ENCODE measurements at regions not wholly inside any gene's neighbourhood (a gene's known extent, or its start where the extent isn't known, plus 50 kb on each side); places are given as distances from the start of the nearest gene placed in this dataset.

DNA sequence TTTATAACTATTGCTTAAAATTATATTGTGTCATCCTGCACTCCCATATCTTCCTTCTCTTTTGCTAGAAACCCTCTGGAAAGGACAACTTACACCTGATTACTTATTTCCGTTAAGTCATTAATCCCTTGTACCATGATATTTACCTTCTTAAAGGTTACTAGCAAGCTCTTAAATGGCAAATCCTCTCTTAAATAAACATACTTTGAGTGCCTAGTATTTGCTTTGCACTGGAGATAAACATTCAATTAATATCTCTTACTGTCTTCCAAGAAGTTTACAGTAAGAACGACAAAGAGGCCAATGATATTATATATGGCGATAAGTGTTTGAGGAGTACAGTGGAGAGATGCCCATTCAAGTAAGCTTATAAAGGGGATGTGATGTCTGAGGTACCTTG lies 278.3 kb downstream of the HGF start:
- POLR2A ChIA-PET, result no interaction called here
- BruUV-seq (replicated peaks), result no TSS peak
- intact Hi-C loops (cut with micrococcal nuclease), result no loop called here

More for the DNA sequence above, 278.3 kb downstream of the HGF start:
- dilution Hi-C loops (cut with MboI; ENCODE audit: extremely low pct_ligation_motif_present, low sequenced_read_pairs), result no loop called here
- Histone ChIP-seq H3K4me2 (ENCODE audit: insufficient read depth, low read length) (no peak overlapping the region), H3K27ac (ENCODE audit: insufficient read depth, low read depth, low read length) (no peak overlapping the region), H3K36me3 (ENCODE audit: control insufficient read depth in 2 of 2, extremely low read depth in 1 of 2, insufficient read depth in 2 of 2, low read length in 2 of 2) (no peaks in the 10 kb centered on the region), H3K9me1 (replicated peaks; ENCODE audit: control insufficient read depth, extremely low read depth, insufficient read depth, low read length) (no peaks in the 10 kb centered on the region), H4K20me1 (replicated peaks; ENCODE audit: control insufficient read depth, extremely low read depth, insufficient read depth, low read length) (no peaks in the 10 kb centered on the region), H3K9ac (replicated peaks; ENCODE audit: extremely low read depth, insufficient read depth, low read length) (no peak overlapping the region), H3K4me3 (replicated peaks in 1 of 3; ENCODE audit: insufficient read depth in 1 of 3, low read depth in 1 of 3, low read length in 3 of 3) (no peak overlapping the region), H2AFZ (ENCODE audit: low read depth, low read length) (no peak overlapping the region), H3K4me1 (ENCODE audit: control insufficient read depth, extremely low read depth, insufficient read depth, low read length) (no peaks in the 10 kb centered on the region), H3K27me3 (ENCODE audit: control insufficient read depth in 2 of 2, insufficient read depth in 2 of 2, low read length in 2 of 2) (no peaks in the 10 kb centered on the region), H3K79me2 (ENCODE audit: control insufficient read depth, insufficient read depth, low read length) (no peaks in the 10 kb centered on the region), H3K9me3 (replicated peaks; ENCODE audit: control insufficient read depth, insufficient read depth, low read length) (no peaks in the 10 kb centered on the region)
- CTCF ChIA-PET, result interaction anchor here (0.8 to 1.5 kb wide), 5 partner anchors 8 to 523 kb away, joined by 3 to 6 read pairs (median 4); no protein-coding TSS in a partner anchor
- DNase-seq (ENCODE audit: low read depth, low spot score), result no peak
- FAIRE-seq, result no peak
- TF ChIP-seq JUN (IDR thresholded peaks at IDR 0.05; ENCODE audit: borderline replicate concordance, insufficient read depth, insufficient read length, low read depth) (no peak), POLR2AphosphoS5 (IDR thresholded peaks at IDR 0.05; ENCODE audit: insufficient read depth, low read depth, low read length) (no peak), EZH2 (IDR thresholded peaks at IDR 0.05; ENCODE audit: borderline replicate concordance, low read depth, low read length, severe bottlenecking) (no peak), POLR2A (IDR thresholded peaks at IDR 0.05; ENCODE audit: low read depth, low read length) (no peak), FOS (IDR thresholded peaks at IDR 0.05; ENCODE audit: borderline replicate concordance, insufficient read depth, low read length) (no peak), GATA2 (IDR thresholded peaks at IDR 0.05; ENCODE audit: insufficient read depth, insufficient read length, low read depth, low read length) (no peak), MYC (IDR thresholded peaks at IDR 0.05; ENCODE audit: low read depth, low read length) (no peak)
- TF ChIP-seq, protein P1, sequence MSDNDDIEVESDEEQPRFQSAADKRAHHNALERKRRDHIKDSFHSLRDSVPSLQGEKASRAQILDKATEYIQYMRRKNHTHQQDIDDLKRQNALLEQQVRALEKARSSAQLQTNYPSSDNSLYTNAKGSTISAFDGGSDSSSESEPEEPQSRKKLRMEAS (IDR thresholded peaks at IDR 0.05; ENCODE audit: insufficient read depth, insufficient read length), result no peak
- TF ChIP-seq, protein P2, sequence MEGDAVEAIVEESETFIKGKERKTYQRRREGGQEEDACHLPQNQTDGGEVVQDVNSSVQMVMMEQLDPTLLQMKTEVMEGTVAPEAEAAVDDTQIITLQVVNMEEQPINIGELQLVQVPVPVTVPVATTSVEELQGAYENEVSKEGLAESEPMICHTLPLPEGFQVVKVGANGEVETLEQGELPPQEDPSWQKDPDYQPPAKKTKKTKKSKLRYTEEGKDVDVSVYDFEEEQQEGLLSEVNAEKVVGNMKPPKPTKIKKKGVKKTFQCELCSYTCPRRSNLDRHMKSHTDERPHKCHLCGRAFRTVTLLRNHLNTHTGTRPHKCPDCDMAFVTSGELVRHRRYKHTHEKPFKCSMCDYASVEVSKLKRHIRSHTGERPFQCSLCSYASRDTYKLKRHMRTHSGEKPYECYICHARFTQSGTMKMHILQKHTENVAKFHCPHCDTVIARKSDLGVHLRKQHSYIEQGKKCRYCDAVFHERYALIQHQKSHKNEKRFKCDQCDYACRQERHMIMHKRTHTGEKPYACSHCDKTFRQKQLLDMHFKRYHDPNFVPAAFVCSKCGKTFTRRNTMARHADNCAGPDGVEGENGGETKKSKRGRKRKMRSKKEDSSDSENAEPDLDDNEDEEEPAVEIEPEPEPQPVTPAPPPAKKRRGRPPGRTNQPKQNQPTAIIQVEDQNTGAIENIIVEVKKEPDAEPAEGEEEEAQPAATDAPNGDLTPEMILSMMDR (IDR thresholded peaks at IDR 0.05; ENCODE audit: extremely low read depth in 1 of 2, insufficient read depth in 1 of 2, low read depth in 1 of 2, low read length in 2 of 2), result no peak
